ENCODE measurements at regions not wholly inside any gene's neighbourhood (a gene's known extent, or its start where the extent isn't known, plus 50 kb on each side); places are given as distances from the start of the nearest gene placed in this dataset.
"Not testable (repeated sequence)": the region's sequence is repeated elsewhere in the genome, so short reads cannot be mapped to it uniquely, and the experiment has no call there.

DNA sequence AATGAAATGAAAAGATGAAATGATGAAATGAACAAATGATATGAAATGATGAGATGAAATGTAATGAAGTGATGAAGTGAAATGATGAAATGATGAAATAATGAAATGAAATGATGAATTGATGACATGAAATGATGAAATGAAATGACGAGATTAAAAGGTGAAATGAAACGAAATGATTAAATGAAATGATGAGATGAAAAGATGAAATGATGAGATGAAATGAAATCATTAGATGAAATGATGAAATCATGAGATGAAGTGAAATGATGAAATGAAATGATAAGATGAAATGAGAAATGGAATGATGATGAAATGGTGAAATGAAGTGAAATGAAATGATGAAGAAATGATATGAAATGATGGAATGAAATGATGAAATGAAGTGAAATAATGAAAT lies 138.1 kb upstream of the ERV3-1 start:
- TF ChIP-seq, protein P1, sequence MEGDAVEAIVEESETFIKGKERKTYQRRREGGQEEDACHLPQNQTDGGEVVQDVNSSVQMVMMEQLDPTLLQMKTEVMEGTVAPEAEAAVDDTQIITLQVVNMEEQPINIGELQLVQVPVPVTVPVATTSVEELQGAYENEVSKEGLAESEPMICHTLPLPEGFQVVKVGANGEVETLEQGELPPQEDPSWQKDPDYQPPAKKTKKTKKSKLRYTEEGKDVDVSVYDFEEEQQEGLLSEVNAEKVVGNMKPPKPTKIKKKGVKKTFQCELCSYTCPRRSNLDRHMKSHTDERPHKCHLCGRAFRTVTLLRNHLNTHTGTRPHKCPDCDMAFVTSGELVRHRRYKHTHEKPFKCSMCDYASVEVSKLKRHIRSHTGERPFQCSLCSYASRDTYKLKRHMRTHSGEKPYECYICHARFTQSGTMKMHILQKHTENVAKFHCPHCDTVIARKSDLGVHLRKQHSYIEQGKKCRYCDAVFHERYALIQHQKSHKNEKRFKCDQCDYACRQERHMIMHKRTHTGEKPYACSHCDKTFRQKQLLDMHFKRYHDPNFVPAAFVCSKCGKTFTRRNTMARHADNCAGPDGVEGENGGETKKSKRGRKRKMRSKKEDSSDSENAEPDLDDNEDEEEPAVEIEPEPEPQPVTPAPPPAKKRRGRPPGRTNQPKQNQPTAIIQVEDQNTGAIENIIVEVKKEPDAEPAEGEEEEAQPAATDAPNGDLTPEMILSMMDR (IDR thresholded peaks at IDR 0.05), result not testable (repeated sequence)
- not testable (repeated sequence) for TF ChIP-seq POLR2A, EP300 (IDR thresholded peaks at IDR 0.05)

All from ovary (tissue), 3 donors.